Neural progenitor cell (in vitro differentiated cells): ENCODE measurements at regions not wholly inside any gene's neighbourhood (a gene's known extent, or its start where the extent isn't known, plus 50 kb on each side); places are given as distances from the start of the nearest gene placed in this dataset.

Experiments used
- DNase-seq: peaks from one replicate; pipeline ENCODE4 v3.0.0-alpha.2; 2016; ENCODE audit warnings: low spot score
- H2AFZ ChIP-seq: fragments of 200-600 bp; sonication (generic); replicated peaks from 2 replicates; pipeline ENCODE4 v1.6.1; 2016; ENCODE audit warnings: antibody characterized with exemption
- H3F3A ChIP-seq: fragments of 200-600 bp; sonication (generic); 2 replicates; pipeline ENCODE4 v1.6.1; 2016; ENCODE audit warnings: antibody characterized with exemption, low read depth
- H3K27ac ChIP-seq: fragments of 200-600 bp; sonication (generic); 2 replicates; pipeline ENCODE4 v1.5.1; 2016; ENCODE audit warnings: mild to moderate bottlenecking
- H3K27me3 ChIP-seq: fragments of 200-600 bp; sonication (generic); 2 replicates; pipeline ENCODE4 v1.6.1; 2016; ENCODE audit warnings: mild to moderate bottlenecking, moderate library complexity
- H3K36me3 ChIP-seq: fragments of 200-600 bp; sonication (generic); 2 replicates; pipeline ENCODE4 v1.5.1; 2016
- H3K4me1 ChIP-seq: fragments of 200-600 bp; sonication (generic); 2 replicates; pipeline ENCODE4 v1.6.1; 2016; ENCODE audit warnings: mixed run types
- H3K4me2 ChIP-seq: fragments of 200-600 bp; sonication (generic); 2 replicates; pipeline ENCODE4 v1.6.1; 2016
- H3K4me3 ChIP-seq: fragments of 200-600 bp; sonication (generic); 2 replicates; pipeline ENCODE4 v1.5.1; 2016
- H3K79me2 ChIP-seq: fragments of 200-600 bp; sonication (generic); 2 replicates; pipeline ENCODE4 v1.6.1; 2016; ENCODE audit warnings: low read depth
- H3K9ac ChIP-seq: fragments of 200-600 bp; sonication (generic); 2 replicates; pipeline ENCODE4 v1.6.1; 2016
- H3K9me3 ChIP-seq: fragments of 200-600 bp; sonication (generic); 2 replicates; pipeline ENCODE4 v1.5.1; 2016; ENCODE audit warnings: low read depth
- H4K20me1 ChIP-seq: fragments of 200-600 bp; sonication (generic); 2 replicates; pipeline ENCODE4 v1.6.1; 2016; ENCODE audit warnings: low read depth
- H3K27ac Mint-ChIP-seq: 3 replicates; pipeline ENCODE4 v1.8.0; 2021; ENCODE audit warnings: mixed read lengths
- H3K27me3 Mint-ChIP-seq: 2 replicates; pipeline ENCODE4 v1.8.0; 2022; ENCODE audit warnings: low read depth, mild to moderate bottlenecking, inconsistent platforms, moderate library complexity, mixed read lengths; ENCODE audit not compliant: insufficient read depth
- H3K36me3 Mint-ChIP-seq: 3 replicates; pipeline ENCODE4 v1.8.0; 2021; ENCODE audit warnings: mixed read lengths
- H3K4me1 Mint-ChIP-seq: 3 replicates; pipeline ENCODE4 v1.8.0; 2021; ENCODE audit warnings: mixed read lengths
- H3K4me3 Mint-ChIP-seq: 3 replicates; pipeline ENCODE4 v1.8.0; 2021; ENCODE audit warnings: mild to moderate bottlenecking, moderate library complexity, mixed read lengths
- H3K9me3 Mint-ChIP-seq: 3 replicates; pipeline ENCODE4 v1.8.0; 2020; ENCODE audit warnings: mixed read lengths
- CTCF ChIP-seq: fragments of 200-600 bp; sonication (generic); IDR thresholded peaks from 2 replicates; pipeline ENCODE4 v1.5.1; 2017; ENCODE audit warnings: antibody characterized with exemption, mild to moderate bottlenecking
- EZH2 ChIP-seq: fragments of 200-600 bp; sonication (generic); IDR thresholded peaks from 2 replicates; pipeline ENCODE4 v1.6.1; 2017; ENCODE audit warnings: antibody characterized with exemption, mild to moderate bottlenecking, moderate library complexity
- EZH2phosphoT487 ChIP-seq: fragments of 200-600 bp; sonication (generic); IDR thresholded peaks from 2 replicates; pipeline ENCODE4 v1.6.1; 2017; ENCODE audit warnings: antibody characterized with exemption

GRCh38 chr5:164553851-164554250 is 1048.4 kb downstream of the MAT2B start:
- no peak for TF ChIP-seq CTCF
- no peak for TF ChIP-seq EZH2phosphoT487
- no peak for TF ChIP-seq EZH2
- no peaks in the 10 kb centered on the region for H3K36me3 ChIP-seq
- Mint-ChIP-seq H3K4me3 (no peak overlapping the region), H3K4me1 (peaks cover 7% of the 10 kb centered on the region), H3K36me3 (no peaks in the 10 kb centered on the region), H3K27me3 (peaks cover 2% of the 10 kb centered on the region), H3K9me3 (no peaks in the 10 kb centered on the region), H3K27ac (no peak overlapping the region)
- no peaks in the 10 kb centered on the region for H3K4me1 ChIP-seq
- H3K79me2 ChIP-seq, result no peaks in the 10 kb centered on the region
- no peak for DNase-seq
- H4K20me1 ChIP-seq, result no peaks in the 10 kb centered on the region
- no peak overlapping the region for H2AFZ ChIP-seq
- H3F3A ChIP-seq, result no peaks in the 10 kb centered on the region
- H3K27ac ChIP-seq, result no peak overlapping the region
- no peak overlapping the region for H3K4me3 ChIP-seq
- H3K4me2 ChIP-seq, result no peak overlapping the region
- H3K27me3 ChIP-seq, result no peaks in the 10 kb centered on the region
- no peaks in the 10 kb centered on the region for H3K9me3 ChIP-seq
- no peak overlapping the region for H3K9ac ChIP-seq

DNA sequence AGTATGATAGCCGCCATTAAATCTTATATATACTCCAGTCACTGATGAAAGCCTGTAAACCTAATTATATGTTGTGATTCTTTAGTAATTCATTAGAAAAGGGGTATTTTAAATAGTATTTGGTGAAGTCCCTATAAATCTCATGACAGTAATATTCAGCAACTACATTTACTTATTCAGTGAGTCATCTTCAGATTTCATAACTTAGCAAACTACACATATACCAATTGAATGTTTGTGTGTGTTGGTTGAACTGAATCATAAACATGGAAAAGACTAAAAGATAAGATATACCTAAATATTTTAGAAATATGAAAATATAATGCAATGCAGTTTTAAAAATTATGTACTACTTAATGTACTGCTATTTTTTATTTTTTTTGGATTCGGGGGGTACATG is 1050.4 kb downstream of the MAT2B start:
- Mint-ChIP-seq H3K27me3 (no peaks in the 10 kb centered on the region), H3K27ac (no peak overlapping the region), H3K4me3 (no peak overlapping the region), H3K4me1 (peaks cover 7% of the 10 kb centered on the region), H3K9me3 (no peaks in the 10 kb centered on the region), H3K36me3 (no peaks in the 10 kb centered on the region)
- TF ChIP-seq CTCF (no peak), EZH2phosphoT487 (no peak), EZH2 (no peak)
- no peaks in the 10 kb centered on the region for H4K20me1 ChIP-seq
- no peak overlapping the region for H3K4me2 ChIP-seq
- H3K27me3 ChIP-seq, result no peaks in the 10 kb centered on the region
- no peak overlapping the region for H3K9ac ChIP-seq
- no peak overlapping the region for H2AFZ ChIP-seq
- DNase-seq, result no peak
- H3K4me1 ChIP-seq, result no peaks in the 10 kb centered on the region
- no peaks in the 10 kb centered on the region for H3F3A ChIP-seq
- H3K79me2 ChIP-seq, result no peaks in the 10 kb centered on the region
- H3K4me3 ChIP-seq, result no peak overlapping the region
- H3K36me3 ChIP-seq, result no peaks in the 10 kb centered on the region
- H3K9me3 ChIP-seq, result no peaks in the 10 kb centered on the region
- no peak overlapping the region for H3K27ac ChIP-seq

DNA sequence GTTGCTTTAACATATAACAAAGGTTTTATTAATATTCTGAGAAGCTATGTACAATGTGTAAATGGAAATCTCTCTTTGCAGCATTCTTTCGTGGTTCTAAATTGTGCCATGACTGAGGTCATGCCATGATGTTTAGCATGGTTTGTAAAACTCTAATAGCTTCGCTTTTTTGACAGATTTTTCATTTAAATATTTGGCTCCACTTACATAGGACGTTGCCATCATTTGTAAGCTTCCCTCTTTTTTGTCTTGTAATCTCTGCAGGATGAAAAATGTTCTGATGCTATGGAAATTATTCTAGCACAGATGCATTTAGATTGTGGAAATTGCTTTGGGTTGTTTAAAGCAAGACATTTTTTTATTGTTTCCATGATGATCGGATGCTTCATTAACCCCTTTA is 1054.8 kb downstream of the MAT2B start:
- Mint-ChIP-seq H3K36me3 (no peaks in the 10 kb centered on the region), H3K9me3 (no peaks in the 10 kb centered on the region), H3K27me3 (no peaks in the 10 kb centered on the region), H3K27ac (no peak overlapping the region), H3K4me3 (no peak overlapping the region), H3K4me1 (peaks cover 6% of the 10 kb centered on the region)
- TF ChIP-seq EZH2phosphoT487, result no peak
- no peak for TF ChIP-seq EZH2
- no peak for TF ChIP-seq CTCF
- no peaks in the 10 kb centered on the region for H3F3A ChIP-seq
- H2AFZ ChIP-seq, result no peak overlapping the region
- no peak for DNase-seq
- no peaks in the 10 kb centered on the region for H3K4me1 ChIP-seq
- no peaks in the 10 kb centered on the region for H3K79me2 ChIP-seq
- no peak overlapping the region for H3K4me2 ChIP-seq
- no peaks in the 10 kb centered on the region for H3K27me3 ChIP-seq
- no peak overlapping the region for H3K9ac ChIP-seq
- H3K9me3 ChIP-seq, result no peaks in the 10 kb centered on the region
- no peaks in the 10 kb centered on the region for H3K36me3 ChIP-seq
- H3K27ac ChIP-seq, result no peak overlapping the region
- no peak overlapping the region for H3K4me3 ChIP-seq
- H4K20me1 ChIP-seq, result no peaks in the 10 kb centered on the region
